IPS-NIHi7 (cell line): ENCODE measurements at regions not wholly inside any gene's neighbourhood (a gene's known extent, or its start where the extent isn't known, plus 50 kb on each side); places are given as distances from the start of the nearest gene placed in this dataset.

Experiments
- DNase-seq: peaks from one replicate; pipeline ENCODE4 v3.0.0; 2012; ENCODE audit warnings: mixed read lengths; ENCODE audit errors: extremely low spot score

GRCh38 chr7:110139056-110139455 lies 951.9 kb upstream of the LRRN3 start:
- no peak for DNase-seq

GRCh38 chr7:110142939-110143526 lies 947.9 kb upstream of the LRRN3 start:
- no peak for DNase-seq

- no peak for DNase-seq
These were observed 946.3 kb upstream of the LRRN3 start for GRCh38 chr7:110144599-110144998.

- DNase-seq = no peak
These were observed 942.9 kb upstream of the LRRN3 start for GRCh38 chr7:110148054-110148453.

GRCh38 chr7:110153222-110153621 lies 937.7 kb upstream of the LRRN3 start:
- no peak for DNase-seq

GRCh38 chr7:110156511-110156910 lies 934.4 kb upstream of the LRRN3 start:
- DNase-seq = no peak

- DNase-seq = no peak
These were observed 933.1 kb upstream of the LRRN3 start for GRCh38 chr7:110157631-110158362.

- DNase-seq = no peak
These were observed 922.9 kb upstream of the LRRN3 start for GRCh38 chr7:110168010-110168409.

GRCh38 chr7:110170841-110171240 lies 920.1 kb upstream of the LRRN3 start:
- DNase-seq = no peak

- no peak for DNase-seq
These were observed 913.5 kb upstream of the LRRN3 start for GRCh38 chr7:110177463-110177862.

GRCh38 chr7:110179037-110179436 lies 911.9 kb upstream of the LRRN3 start:
- no peak for DNase-seq

GRCh38 chr7:110181768-110182167 lies 909.2 kb upstream of the LRRN3 start:
- DNase-seq = no peak

- no peak for DNase-seq
These were observed 904.6 kb upstream of the LRRN3 start for GRCh38 chr7:110186334-110186733.

GRCh38 chr7:110187877-110188554 lies 902.9 kb upstream of the LRRN3 start:
- DNase-seq = no peak

GRCh38 chr7:110204527-110204926 lies 886.4 kb upstream of the LRRN3 start:
- peak; percentile 75 for DNase-seq

GRCh38 chr7:110205899-110206298 lies 885.0 kb upstream of the LRRN3 start:
- DNase-seq = no peak

GRCh38 chr7:110209884-110210283 lies 881.0 kb upstream of the LRRN3 start:
- DNase-seq = no peak

GRCh38 chr7:110210941-110211608 lies 879.9 kb upstream of the LRRN3 start:
- no peak for DNase-seq

GRCh38 chr7:110224643-110225042 lies 866.3 kb upstream of the LRRN3 start:
- no peak for DNase-seq

- no peak for DNase-seq
These were observed 844.8 kb upstream of the LRRN3 start for GRCh38 chr7:110246118-110246517.

GRCh38 chr7:110253093-110253492 lies 837.8 kb upstream of the LRRN3 start:
- DNase-seq = no peak

- DNase-seq = no peak
These were observed 833.3 kb upstream of the LRRN3 start for GRCh38 chr7:110257673-110258072.

- no peak for DNase-seq
These were observed 828.7 kb upstream of the LRRN3 start for GRCh38 chr7:110262251-110262650.
